DOHH2 (cell line): ENCODE measurements at regions not wholly inside any gene's neighbourhood (a gene's known extent, or its start where the extent isn't known, plus 50 kb on each side); places are given as distances from the start of the nearest gene placed in this dataset.

Experiments used
- CTCF ChIP-seq: fragments of 200-600 bp; sonication (generic); IDR thresholded peaks from one replicate; pipeline ENCODE4 v1.5.1; 2014; ENCODE audit warnings: antibody characterized with exemption, mild to moderate bottlenecking, low read depth, low read length; ENCODE audit not compliant: poor library complexity, severe bottlenecking
- EZH2phosphoT487 ChIP-seq: fragments of 200-600 bp; sonication (generic); IDR thresholded peaks from 2 replicates; pipeline ENCODE4 v1.6.1; 2017; ENCODE audit warnings: borderline replicate concordance, mild to moderate bottlenecking, antibody characterized with exemption, low read length, moderate library complexity, mixed read lengths

DNA sequence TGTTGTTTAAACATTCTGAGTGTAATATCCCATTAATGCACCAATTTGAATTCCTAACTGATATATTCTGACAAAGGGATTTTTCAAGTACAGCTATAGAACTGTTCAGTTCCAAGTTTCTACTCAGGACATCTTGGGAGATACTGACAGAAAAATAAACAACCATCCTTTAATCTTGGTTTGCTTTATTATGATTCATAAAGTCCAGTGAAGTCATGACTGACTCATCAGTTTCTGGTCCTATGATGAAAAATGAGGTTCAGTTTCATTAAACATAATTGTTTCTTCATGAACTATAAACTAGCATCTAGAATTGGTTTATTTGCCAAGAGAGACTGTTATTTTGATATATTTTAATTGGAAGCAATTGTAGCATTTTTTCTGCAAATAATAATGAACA, 896.2 kb downstream of the CCDC85A start:
- TF ChIP-seq CTCF = no peak
- no peak for TF ChIP-seq EZH2phosphoT487
